ENCODE measurements at regions not wholly inside any gene's neighbourhood (a gene's known extent, or its start where the extent isn't known, plus 50 kb on each side); places are given as distances from the start of the nearest gene placed in this dataset.

DNA sequence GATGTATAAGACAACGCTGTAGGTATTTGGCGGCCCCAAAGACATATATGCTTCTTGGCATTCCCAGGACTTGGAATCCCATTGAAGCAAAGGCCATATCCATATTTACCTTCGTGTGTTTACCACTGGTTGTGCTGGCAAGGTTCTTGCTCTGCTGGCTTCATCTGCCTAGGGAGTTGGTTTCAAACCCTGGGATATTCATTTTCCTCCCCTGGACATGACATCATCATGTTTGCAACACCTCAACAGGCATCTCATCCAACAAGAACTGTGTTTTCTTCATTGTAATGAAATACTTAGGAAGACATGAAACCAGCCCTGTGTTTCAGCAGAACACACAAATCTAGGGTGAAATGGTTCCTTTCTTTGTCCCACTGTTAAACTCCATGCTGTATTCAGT is 77.9 kb upstream of the PHLPP1 start:
- TF ChIP-seq HDAC6 (IDR thresholded peaks at IDR 0.05; ENCODE audit: low read depth, low read length) = no peak
- TF ChIP-seq, protein P1, sequence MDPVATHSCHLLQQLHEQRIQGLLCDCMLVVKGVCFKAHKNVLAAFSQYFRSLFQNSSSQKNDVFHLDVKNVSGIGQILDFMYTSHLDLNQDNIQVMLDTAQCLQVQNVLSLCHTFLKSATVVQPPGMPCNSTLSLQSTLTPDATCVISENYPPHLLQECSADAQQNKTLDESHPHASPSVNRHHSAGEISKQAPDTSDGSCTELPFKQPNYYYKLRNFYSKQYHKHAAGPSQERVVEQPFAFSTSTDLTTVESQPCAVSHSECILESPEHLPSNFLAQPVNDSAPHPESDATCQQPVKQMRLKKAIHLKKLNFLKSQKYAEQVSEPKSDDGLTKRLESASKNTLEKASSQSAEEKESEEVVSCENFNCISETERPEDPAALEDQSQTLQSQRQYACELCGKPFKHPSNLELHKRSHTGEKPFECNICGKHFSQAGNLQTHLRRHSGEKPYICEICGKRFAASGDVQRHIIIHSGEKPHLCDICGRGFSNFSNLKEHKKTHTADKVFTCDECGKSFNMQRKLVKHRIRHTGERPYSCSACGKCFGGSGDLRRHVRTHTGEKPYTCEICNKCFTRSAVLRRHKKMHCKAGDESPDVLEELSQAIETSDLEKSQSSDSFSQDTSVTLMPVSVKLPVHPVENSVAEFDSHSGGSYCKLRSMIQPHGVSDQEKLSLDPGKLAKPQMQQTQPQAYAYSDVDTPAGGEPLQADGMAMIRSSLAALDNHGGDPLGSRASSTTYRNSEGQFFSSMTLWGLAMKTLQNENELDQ (CRISPR knock-in tag; IDR thresholded peaks at IDR 0.05; ENCODE audit: borderline replicate concordance) = no peak
- TF ChIP-seq POLR2AphosphoS5 (IDR thresholded peaks at IDR 0.05; ENCODE audit: control insufficient read depth, insufficient read depth, low read depth, low read length) = no peak

Data from K562 (cell line).